Lower leg skin (tissue), 3 donors: ENCODE measurements at regions not wholly inside any gene's neighbourhood (a gene's known extent, or its start where the extent isn't known, plus 50 kb on each side); places are given as distances from the start of the nearest gene placed in this dataset.

Source experiments
- CTCF ChIP-seq, 3 donors: fragments of 450-650 bp; IDR thresholded peaks; one replicate each; pipeline ENCODE4 v1.5.1; 2016; ENCODE audit warnings: antibody characterized with exemption in 3 of 3, mild to moderate bottlenecking in 3 of 3, moderate library complexity in 2 of 3
- POLR2A ChIP-seq, 2 donors: fragments of 450-650 bp; IDR thresholded peaks; one replicate each; pipeline ENCODE4 v1.6.1; 2016 to 2017; ENCODE audit warnings: antibody characterized with exemption in 2 of 2, mild to moderate bottlenecking in 1 of 2, moderate library complexity in 1 of 2

- TF ChIP-seq CTCF (IDR thresholded peaks at IDR 0.05) = no peak
- TF ChIP-seq POLR2A (IDR thresholded peaks at IDR 0.05) = no peak
Measured at GRCh38 chr16:13333336-13333735, 431.9 kb downstream of the SHISA9 start.
